ENCODE measurements at regions not wholly inside any gene's neighbourhood (a gene's known extent, or its start where the extent isn't known, plus 50 kb on each side); places are given as distances from the start of the nearest gene placed in this dataset.

- no peak for TF ChIP-seq RNF2 (IDR thresholded peaks at IDR 0.05)
- no peak for TF ChIP-seq CTCF (IDR thresholded peaks at IDR 0.05 in 2 of 3, conservative IDR thresholded peaks at IDR 0.05 in 1 of 3; ENCODE audit: insufficient read depth in 2 of 3, low read depth in 1 of 3, low read length in 3 of 3)
- TF ChIP-seq KLF6 (CRISPR knock-in tag; IDR thresholded peaks at IDR 0.05; ENCODE audit: borderline replicate concordance) = no peak
- TF ChIP-seq NFE2 (IDR thresholded peaks at IDR 0.05; ENCODE audit: low read depth) = no peak
- no peak for TF ChIP-seq EZH2 (IDR thresholded peaks at IDR 0.05; ENCODE audit: borderline replicate concordance, low read depth, low read length)
- TF ChIP-seq JUND (IDR thresholded peaks at IDR 0.05; ENCODE audit: borderline replicate concordance, low read depth, low read length) = no peak
- TF ChIP-seq JUND (tag; IDR thresholded peaks at IDR 0.05; ENCODE audit: borderline replicate concordance, low read depth, low read length) = no peak
Measured at GRCh38 chr4:129550281-129550785, 454.4 kb downstream of the C4orf33 start.
